Panc1 (cell line): ENCODE measurements at regions not wholly inside any gene's neighbourhood (a gene's known extent, or its start where the extent isn't known, plus 50 kb on each side); places are given as distances from the start of the nearest gene placed in this dataset.

Experiments used
- ATAC-seq: fragments of 200-7000 bp; cut with Tn5 transposase; 2 replicates; pipeline ENCODE4 v1.9.1; 2020; ENCODE audit warnings: mild to moderate bottlenecking, moderate library complexity
- BruUV-seq: library from RNA; stranded (reverse); fragments of 400-500 nt; replicated peaks from 2 replicates; lab custom pipeline; 2021; lab: Mats Ljungman, UMichigan
- CTCF ChIA-PET: fragments of 300-600 bp; sonication (Branson Sonifier 250); formaldehyde crosslinking; loops from one replicate; lab custom pipeline; 2022; ENCODE audit warnings: antibody characterized with exemption; lab: Charles Lee
- POLR2A ChIA-PET: fragments of 300-600 bp; sonication (Branson Sonifier 250); formaldehyde crosslinking; loops from one replicate; lab custom pipeline; 2022; ENCODE audit warnings: antibody characterized with exemption; lab: Charles Lee
- DNase-seq: peaks from one replicate; pipeline ENCODE4 v3.0.0-alpha.2; 2010; ENCODE audit warnings: low read depth, low spot score
- H3K27ac ChIP-seq: 2 replicates; pipeline ENCODE4 v1.5.1; 2011; ENCODE audit warnings: mild to moderate bottlenecking, low read length, inconsistent platforms
- H3K27me3 ChIP-seq: fragments of 200-500 bp; sonication (Bioruptor generic); 2 replicates; pipeline ENCODE4 v1.6.0; 2014; ENCODE audit warnings: low read length, inconsistent platforms; ENCODE audit not compliant: control insufficient read depth, insufficient read depth
- H3K36me3 ChIP-seq: fragments of 200-500 bp; sonication (Bioruptor generic); 2 replicates; pipeline ENCODE4 v1.5.1; 2014; ENCODE audit warnings: inconsistent platforms, mild to moderate bottlenecking, low read length, moderate library complexity; ENCODE audit not compliant: control insufficient read depth, insufficient read depth
- H3K4me1 ChIP-seq: 2 replicates; pipeline ENCODE4 v1.5.1; 2011; ENCODE audit warnings: inconsistent platforms, mild to moderate bottlenecking, low read length, moderate library complexity; ENCODE audit not compliant: control insufficient read depth, insufficient read depth
- H3K4me3 ChIP-seq, 2 experiments: 2 replicates each; pipeline ENCODE4 v1.5.1; 2011 to 2012; ENCODE audit warnings: low read depth in 2 of 2, low read length in 2 of 2, mild to moderate bottlenecking in 2 of 2, inconsistent platforms in 1 of 2, moderate library complexity in 1 of 2
- H3K9me3 ChIP-seq: fragments of 200-500 bp; sonication (Bioruptor generic); 2 replicates; pipeline ENCODE4 v1.5.1; 2014; ENCODE audit warnings: low read depth, mild to moderate bottlenecking, inconsistent platforms, low read length, moderate library complexity; ENCODE audit not compliant: control insufficient read depth, insufficient read depth
- POLR2AphosphoS5 ChIP-seq: IDR thresholded peaks from 2 replicates; pipeline ENCODE4 v1.6.1; 2012; ENCODE audit warnings: mild to moderate bottlenecking, low read depth, low read length, moderate library complexity
- SIN3A ChIP-seq: IDR thresholded peaks from 2 replicates; pipeline ENCODE4 v1.6.1; 2012; ENCODE audit warnings: low read depth, mild to moderate bottlenecking, low read length, moderate library complexity, borderline replicate concordance; ENCODE audit not compliant: insufficient read depth
- TCF7L2 ChIP-seq: IDR thresholded peaks from 2 replicates; pipeline ENCODE4 v1.6.1; 2011; ENCODE audit warnings: mild to moderate bottlenecking, low read depth, low read length, inconsistent platforms
- in situ Hi-C: cut with HindIII; loops from 2 replicates; pipeline ENCODE4 v1.10.0; 2016; ENCODE audit warnings: low sequenced_read_pairs, low pct_unique_long_range_greater_than_20kb
- intact Hi-C: fragments of 100-400 bp; cut with micrococcal nuclease; formaldehyde crosslinking; loops from one replicate; pipeline ENCODE4 v1.10.0; 2022; ENCODE audit not compliant: unreplicated experiment
- TF ChIP-seq, protein P1 (sequence below), 2 experiments: IDR thresholded peaks; 2 replicates each; pipeline ENCODE4 v1.6.1; 2011 to 2012; ENCODE audit warnings: low read depth in 2 of 2, control low read depth in 1 of 2, low read length in 1 of 2, mild to moderate bottlenecking in 1 of 2, moderate library complexity in 1 of 2; ENCODE audit not compliant: insufficient read depth in 1 of 2
- TF ChIP-seq, protein P2 (sequence below): fragments of 450-650 bp; IDR thresholded peaks from 2 replicates; pipeline ENCODE4 v1.5.1; 2017; ENCODE audit warnings: mild to moderate bottlenecking

DNA sequence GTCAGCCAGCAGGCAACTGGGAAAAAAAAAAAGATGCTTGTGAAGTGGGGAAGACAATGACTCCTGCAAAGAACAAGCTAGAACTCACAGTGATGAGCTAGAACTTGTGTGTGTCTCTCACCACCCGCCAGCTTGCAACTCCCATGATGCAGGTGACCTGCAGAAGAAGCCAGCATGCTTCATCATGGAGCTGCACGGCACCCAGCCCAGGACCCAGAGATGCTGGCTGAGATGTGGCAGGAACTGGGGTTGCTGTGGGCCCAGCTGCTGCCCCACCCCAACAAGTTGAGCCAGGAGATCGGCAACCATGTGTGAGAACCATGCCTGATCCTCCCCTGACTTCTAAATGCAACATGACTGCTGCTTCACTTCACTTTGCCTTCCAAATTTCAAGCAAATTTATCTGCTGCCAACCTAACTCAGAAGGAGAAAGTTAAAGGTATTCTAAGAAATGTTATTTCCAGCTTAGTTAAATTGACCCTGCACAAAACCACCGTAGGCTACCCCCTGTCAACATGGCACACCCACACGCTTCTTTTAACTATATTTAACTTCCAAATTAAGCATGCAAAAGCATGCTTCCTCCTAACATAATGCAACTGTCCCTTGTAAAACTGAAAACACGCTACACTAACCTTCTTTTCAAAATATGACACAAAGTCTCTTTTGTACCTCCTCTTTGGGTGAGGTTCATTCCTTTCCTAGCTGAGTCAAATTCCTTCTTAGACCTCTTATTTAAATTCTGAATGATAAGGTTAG is 166.0 kb upstream of the IGSF21 start:
- in situ Hi-C loops (no loop called here), intact Hi-C loops (no loop called here)
- Histone ChIP-seq H3K27me3 (peaks cover 6% of the 10 kb centered on the region), H3K36me3 (no peaks in the 10 kb centered on the region), H3K4me3 (no peak overlapping the region), H3K4me1 (no peaks in the 10 kb centered on the region), H3K27ac (no peak overlapping the region), H3K9me3 (no peaks in the 10 kb centered on the region)
- ChIA-PET POLR2A (interaction anchor here (0.7 kb wide), 1 partner anchor 156 kb away, joined by 4 read pairs; no protein-coding TSS in a partner anchor), CTCF (no interaction called here)
- no peak for ATAC-seq
- no TSS peak for BruUV-seq
- no peak for TF ChIP-seq SIN3A
- DNase-seq: no peak

DNA sequence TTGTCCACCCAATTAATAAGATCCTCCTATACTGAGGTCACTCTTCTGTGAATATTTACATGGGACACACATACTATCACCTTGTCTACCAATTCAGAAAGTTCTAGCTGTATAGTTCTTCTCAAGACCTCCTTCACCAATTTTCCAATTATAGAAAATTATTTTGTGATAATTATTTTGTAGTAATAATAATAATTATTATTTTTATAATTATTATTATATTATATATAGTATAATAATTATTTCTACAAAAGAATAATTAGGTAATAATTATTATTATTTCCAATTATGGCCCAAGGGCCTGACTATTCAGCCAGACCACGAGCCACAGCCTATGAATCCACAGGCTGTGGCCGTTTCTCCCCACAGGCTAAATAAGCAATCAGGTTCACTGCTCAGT is 164.1 kb upstream of the IGSF21 start:
- no peaks in the 10 kb centered on the region for H3K36me3 ChIP-seq
- DNase-seq: no peak
- BruUV-seq: no TSS peak
- no peak for ATAC-seq
- in situ Hi-C loops (no loop called here), intact Hi-C loops (no loop called here)
- POLR2A ChIA-PET: no interaction called here
- no peaks in the 10 kb centered on the region for H3K27me3 ChIP-seq
- no peak for TF ChIP-seq POLR2AphosphoS5
- no peak for TF ChIP-seq TCF7L2
- TF ChIP-seq, protein P1, sequence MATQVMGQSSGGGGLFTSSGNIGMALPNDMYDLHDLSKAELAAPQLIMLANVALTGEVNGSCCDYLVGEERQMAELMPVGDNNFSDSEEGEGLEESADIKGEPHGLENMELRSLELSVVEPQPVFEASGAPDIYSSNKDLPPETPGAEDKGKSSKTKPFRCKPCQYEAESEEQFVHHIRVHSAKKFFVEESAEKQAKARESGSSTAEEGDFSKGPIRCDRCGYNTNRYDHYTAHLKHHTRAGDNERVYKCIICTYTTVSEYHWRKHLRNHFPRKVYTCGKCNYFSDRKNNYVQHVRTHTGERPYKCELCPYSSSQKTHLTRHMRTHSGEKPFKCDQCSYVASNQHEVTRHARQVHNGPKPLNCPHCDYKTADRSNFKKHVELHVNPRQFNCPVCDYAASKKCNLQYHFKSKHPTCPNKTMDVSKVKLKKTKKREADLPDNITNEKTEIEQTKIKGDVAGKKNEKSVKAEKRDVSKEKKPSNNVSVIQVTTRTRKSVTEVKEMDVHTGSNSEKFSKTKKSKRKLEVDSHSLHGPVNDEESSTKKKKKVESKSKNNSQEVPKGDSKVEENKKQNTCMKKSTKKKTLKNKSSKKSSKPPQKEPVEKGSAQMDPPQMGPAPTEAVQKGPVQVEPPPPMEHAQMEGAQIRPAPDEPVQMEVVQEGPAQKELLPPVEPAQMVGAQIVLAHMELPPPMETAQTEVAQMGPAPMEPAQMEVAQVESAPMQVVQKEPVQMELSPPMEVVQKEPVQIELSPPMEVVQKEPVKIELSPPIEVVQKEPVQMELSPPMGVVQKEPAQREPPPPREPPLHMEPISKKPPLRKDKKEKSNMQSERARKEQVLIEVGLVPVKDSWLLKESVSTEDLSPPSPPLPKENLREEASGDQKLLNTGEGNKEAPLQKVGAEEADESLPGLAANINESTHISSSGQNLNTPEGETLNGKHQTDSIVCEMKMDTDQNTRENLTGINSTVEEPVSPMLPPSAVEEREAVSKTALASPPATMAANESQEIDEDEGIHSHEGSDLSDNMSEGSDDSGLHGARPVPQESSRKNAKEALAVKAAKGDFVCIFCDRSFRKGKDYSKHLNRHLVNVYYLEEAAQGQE (IDR thresholded peaks at IDR 0.05; ENCODE audit: insufficient read depth in 1 of 2, low read depth in 2 of 2, low read length in 1 of 2): no peak
- CTCF ChIA-PET: no interaction called here
- H3K4me1 ChIP-seq: no peaks in the 10 kb centered on the region
- no peaks in the 10 kb centered on the region for H3K9me3 ChIP-seq
- H3K4me3 ChIP-seq: no peak overlapping the region
- no peak overlapping the region for H3K27ac ChIP-seq

DNA sequence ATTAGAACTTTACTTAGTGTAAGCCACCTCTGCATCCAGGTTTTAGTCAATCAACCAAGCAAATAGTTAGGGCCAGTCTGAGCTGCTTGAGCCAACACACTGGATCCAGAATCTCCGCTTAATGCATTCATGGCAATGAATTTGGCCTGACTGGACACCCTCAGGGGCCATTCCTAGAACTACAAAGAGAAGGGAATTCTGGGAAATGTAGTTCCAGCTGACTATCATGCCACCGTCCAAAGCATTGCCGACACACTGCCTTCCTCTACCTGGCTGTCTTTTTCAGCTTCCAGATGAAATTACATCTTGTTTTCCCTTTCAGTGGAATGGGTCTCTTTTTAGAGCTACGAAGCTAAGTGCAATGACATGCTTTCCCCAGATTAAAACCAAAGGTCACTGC is 163.0 kb upstream of the IGSF21 start:
- no peaks in the 10 kb centered on the region for H3K9me3 ChIP-seq
- no TSS peak for BruUV-seq
- no peak for DNase-seq
- no peak for ATAC-seq
- H3K27me3 ChIP-seq: no peaks in the 10 kb centered on the region
- POLR2A ChIA-PET: no interaction called here
- no peaks in the 10 kb centered on the region for H3K4me1 ChIP-seq
- H3K4me3 ChIP-seq: no peak overlapping the region
- TF ChIP-seq, protein P2, sequence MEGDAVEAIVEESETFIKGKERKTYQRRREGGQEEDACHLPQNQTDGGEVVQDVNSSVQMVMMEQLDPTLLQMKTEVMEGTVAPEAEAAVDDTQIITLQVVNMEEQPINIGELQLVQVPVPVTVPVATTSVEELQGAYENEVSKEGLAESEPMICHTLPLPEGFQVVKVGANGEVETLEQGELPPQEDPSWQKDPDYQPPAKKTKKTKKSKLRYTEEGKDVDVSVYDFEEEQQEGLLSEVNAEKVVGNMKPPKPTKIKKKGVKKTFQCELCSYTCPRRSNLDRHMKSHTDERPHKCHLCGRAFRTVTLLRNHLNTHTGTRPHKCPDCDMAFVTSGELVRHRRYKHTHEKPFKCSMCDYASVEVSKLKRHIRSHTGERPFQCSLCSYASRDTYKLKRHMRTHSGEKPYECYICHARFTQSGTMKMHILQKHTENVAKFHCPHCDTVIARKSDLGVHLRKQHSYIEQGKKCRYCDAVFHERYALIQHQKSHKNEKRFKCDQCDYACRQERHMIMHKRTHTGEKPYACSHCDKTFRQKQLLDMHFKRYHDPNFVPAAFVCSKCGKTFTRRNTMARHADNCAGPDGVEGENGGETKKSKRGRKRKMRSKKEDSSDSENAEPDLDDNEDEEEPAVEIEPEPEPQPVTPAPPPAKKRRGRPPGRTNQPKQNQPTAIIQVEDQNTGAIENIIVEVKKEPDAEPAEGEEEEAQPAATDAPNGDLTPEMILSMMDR: no peak
- TF ChIP-seq TCF7L2: no peak
- TF ChIP-seq, protein P1 (IDR thresholded peaks at IDR 0.05; ENCODE audit: insufficient read depth in 1 of 2, low read depth in 2 of 2, low read length in 1 of 2): no peak
- TF ChIP-seq SIN3A: no peak
- TF ChIP-seq POLR2AphosphoS5: no peak
- no peaks in the 10 kb centered on the region for H3K36me3 ChIP-seq
- in situ Hi-C loops (no loop called here), intact Hi-C loops (no loop called here)
- H3K27ac ChIP-seq: no peak overlapping the region
- CTCF ChIA-PET: no interaction called here
